ENCODE measurements at regions not wholly inside any gene's neighbourhood (a gene's known extent, or its start where the extent isn't known, plus 50 kb on each side); places are given as distances from the start of the nearest gene placed in this dataset.

GRCh38 chr7:25279705-25280104 is 51.4 kb upstream of the NPVF start:
- DNase-seq, result no peak

GRCh38 chr7:25280181-25280580 is 51.9 kb upstream of the NPVF start:
- no peak for DNase-seq

- no peak for DNase-seq
Observed at GRCh38 chr7:25282194-25282593, 53.9 kb upstream of the NPVF start.

GRCh38 chr7:25286756-25287155 is 58.5 kb upstream of the NPVF start:
- DNase-seq, result no peak

GRCh38 chr7:25287291-25287690 is 59.0 kb upstream of the NPVF start:
- DNase-seq, result no peak

- no peak for DNase-seq
Observed at GRCh38 chr7:25288556-25289307, 60.4 kb upstream of the NPVF start.

GRCh38 chr7:25289518-25289917 is 61.2 kb upstream of the NPVF start:
- no peak for DNase-seq

- DNase-seq, result no peak
Observed at GRCh38 chr7:25294624-25295023, 66.3 kb upstream of the NPVF start.

- no peak for DNase-seq
Observed at GRCh38 chr7:25295387-25295786, 67.1 kb upstream of the NPVF start.

- DNase-seq, result no peak
Observed at GRCh38 chr7:25296086-25296485, 67.8 kb upstream of the NPVF start.

GRCh38 chr7:25297278-25297677 is 69.0 kb upstream of the NPVF start:
- no peak for DNase-seq

- DNase-seq, result no peak
Observed at GRCh38 chr7:25303281-25304181, 75.2 kb upstream of the NPVF start.

GRCh38 chr7:25304691-25305090 is 76.4 kb upstream of the NPVF start:
- DNase-seq, result no peak

GRCh38 chr7:25305831-25306230 is 77.5 kb upstream of the NPVF start:
- DNase-seq, result no peak

- DNase-seq, result no peak
Observed at GRCh38 chr7:25307624-25308023, 79.3 kb upstream of the NPVF start.

GRCh38 chr7:25308246-25308645 is 80.0 kb upstream of the NPVF start:
- DNase-seq, result no peak

GRCh38 chr7:25308906-25309705 is 80.8 kb upstream of the NPVF start:
- no peak for DNase-seq

GRCh38 chr7:25310896-25311295 is 82.6 kb upstream of the NPVF start:
- DNase-seq, result no peak

- no peak for DNase-seq
Observed at GRCh38 chr7:25311346-25311745, 83.1 kb upstream of the NPVF start.

- no peak for DNase-seq
Observed at GRCh38 chr7:25312968-25313367, 84.7 kb upstream of the NPVF start.

GRCh38 chr7:25313526-25313925 is 85.2 kb upstream of the NPVF start:
- DNase-seq, result no peak

- DNase-seq, result no peak
Observed at GRCh38 chr7:25314094-25314730, 85.9 kb upstream of the NPVF start.

GRCh38 chr7:25314731-25315267 is 86.5 kb upstream of the NPVF start:
- DNase-seq, result no peak
